Osteoblast (primary cell): ENCODE measurements at regions not wholly inside any gene's neighbourhood (a gene's known extent, or its start where the extent isn't known, plus 50 kb on each side); places are given as distances from the start of the nearest gene placed in this dataset.

ENCODE experiments used
- DNase-seq: peaks from one replicate; pipeline ENCODE4 v3.0.0; 2011; ENCODE audit warnings: low spot score, mixed read lengths; ENCODE audit not compliant: insufficient read length; ENCODE audit errors: missing footprints
- H2AFZ ChIP-seq: 2 replicates; pipeline ENCODE4 v1.6.0; 2011; ENCODE audit warnings: mild to moderate bottlenecking, low read length
- H3K27ac ChIP-seq: 2 replicates; pipeline ENCODE4 v1.5.1; 2011; ENCODE audit warnings: mild to moderate bottlenecking, low read depth, low read length, moderate library complexity
- H3K27me3 ChIP-seq: 2 replicates; pipeline ENCODE4 v1.6.0; 2012; ENCODE audit warnings: mild to moderate bottlenecking, control low read depth, inconsistent platforms, low read length, moderate library complexity; ENCODE audit not compliant: insufficient read depth
- H3K36me3 ChIP-seq: 2 replicates; pipeline ENCODE4 v1.5.1; 2011; ENCODE audit warnings: mild to moderate bottlenecking, low read length, control low read depth, moderate library complexity; ENCODE audit not compliant: insufficient read depth
- H3K4me1 ChIP-seq: 2 replicates; pipeline ENCODE4 v1.5.1; 2011; ENCODE audit warnings: mild to moderate bottlenecking, low read length, control low read depth, moderate library complexity; ENCODE audit not compliant: insufficient read depth
- H3K4me2 ChIP-seq: 2 replicates; pipeline ENCODE4 v1.6.0; 2011; ENCODE audit warnings: mild to moderate bottlenecking, low read length; ENCODE audit not compliant: insufficient read depth
- H3K4me3 ChIP-seq: fragments of 200-600 bp; sonication (generic); 3 replicates; pipeline ENCODE4 v1.5.1; 2012; ENCODE audit warnings: mild to moderate bottlenecking, low read length, inconsistent platforms; ENCODE audit not compliant: insufficient read depth
- H3K79me2 ChIP-seq: 2 replicates; pipeline ENCODE4 v1.6.0; 2012; ENCODE audit warnings: mild to moderate bottlenecking, low read length, control low read depth, inconsistent platforms; ENCODE audit not compliant: insufficient read depth
- H3K9me3 ChIP-seq: 2 replicates; pipeline ENCODE4 v1.5.1; 2011; ENCODE audit warnings: low read depth, low read length, control low read depth
- H4K20me1 ChIP-seq: 2 replicates; pipeline ENCODE4 v1.6.0; 2012; ENCODE audit warnings: mild to moderate bottlenecking, low read length, control low read depth; ENCODE audit not compliant: insufficient read depth
- CTCF ChIP-seq: IDR thresholded peaks from 2 replicates; pipeline ENCODE4 v1.5.1; 2011; ENCODE audit warnings: mild to moderate bottlenecking, low read depth, low read length, moderate library complexity; ENCODE audit errors: extremely low read depth

GRCh38 chr20:9963029-9963428 is 71.8 kb upstream of the ANKEF1 start:
- no peaks in the 10 kb centered on the region for H3K9me3 ChIP-seq
- no peak overlapping the region for H3K27ac ChIP-seq
- H2AFZ ChIP-seq: no peak overlapping the region
- no peaks in the 10 kb centered on the region for H3K4me1 ChIP-seq
- TF ChIP-seq CTCF: no peak
- H3K4me3 ChIP-seq: no peak overlapping the region
- DNase-seq: no peak
- no peaks in the 10 kb centered on the region for H3K36me3 ChIP-seq
- no peak overlapping the region for H3K4me2 ChIP-seq
- peaks cover 5% of the 10 kb centered on the region for H3K27me3 ChIP-seq
- H4K20me1 ChIP-seq: no peaks in the 10 kb centered on the region
- no peaks in the 10 kb centered on the region for H3K79me2 ChIP-seq

DNA sequence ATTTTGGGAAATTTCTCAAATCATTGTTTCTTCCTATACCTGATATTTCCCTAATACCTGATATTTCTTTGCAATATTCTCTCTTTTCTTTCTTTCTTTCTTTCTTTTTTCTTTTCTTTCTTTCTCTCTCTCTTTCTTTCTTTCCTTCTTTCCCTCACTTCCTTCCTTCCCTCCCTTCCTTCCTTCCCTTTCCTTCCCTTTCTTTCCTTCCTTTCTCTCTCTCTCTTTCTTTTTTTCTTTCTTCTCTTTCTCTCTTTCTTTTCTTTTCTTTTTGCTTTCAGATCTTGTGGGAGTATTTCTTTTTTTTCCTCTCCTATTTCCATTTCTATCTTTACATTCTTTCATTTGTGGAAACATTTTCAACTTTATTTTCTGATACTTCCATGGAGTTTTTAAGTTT is 76.1 kb upstream of the ANKEF1 start:
- Histone ChIP-seq H3K36me3 (no peaks in the 10 kb centered on the region), H3K9me3 (no peaks in the 10 kb centered on the region), H3K27me3 (peaks cover 8% of the 10 kb centered on the region), H3K4me2 (no peak overlapping the region), H3K4me1 (peaks cover 6% of the 10 kb centered on the region), H2AFZ (no peak overlapping the region), H3K4me3 (no peak overlapping the region), H3K79me2 (no peaks in the 10 kb centered on the region), H3K27ac (no peak overlapping the region), H4K20me1 (no peaks in the 10 kb centered on the region)
- no peak for DNase-seq
- no peak for TF ChIP-seq CTCF

DNA sequence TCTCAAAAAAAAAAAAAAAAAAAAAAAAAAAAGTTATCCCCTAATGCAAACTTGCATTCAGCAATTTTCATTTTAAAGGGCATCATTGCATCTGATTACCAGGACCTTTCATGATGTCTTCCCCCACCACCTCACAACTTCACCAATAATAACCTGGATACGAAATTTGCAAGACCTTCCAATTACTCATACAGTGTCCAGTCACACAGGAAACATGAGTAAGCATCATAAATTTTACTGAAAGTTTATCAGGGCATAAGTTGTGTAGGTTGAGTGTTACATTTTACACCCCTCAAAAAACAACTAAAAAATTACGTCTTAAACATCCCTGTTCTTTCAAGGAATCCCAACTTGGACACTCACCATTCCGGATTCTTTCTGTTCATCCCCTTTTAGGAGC is 79.1 kb upstream of the ANKEF1 start:
- Histone ChIP-seq H3K4me3 (no peak overlapping the region), H3K27ac (no peak overlapping the region), H3K36me3 (no peaks in the 10 kb centered on the region), H4K20me1 (no peaks in the 10 kb centered on the region), H3K4me1 (peaks cover 6% of the 10 kb centered on the region), H2AFZ (no peak overlapping the region), H3K27me3 (peaks cover 8% of the 10 kb centered on the region), H3K9me3 (no peaks in the 10 kb centered on the region), H3K4me2 (no peak overlapping the region), H3K79me2 (no peaks in the 10 kb centered on the region)
- no peak for TF ChIP-seq CTCF
- DNase-seq: peak; percentile 37

DNA sequence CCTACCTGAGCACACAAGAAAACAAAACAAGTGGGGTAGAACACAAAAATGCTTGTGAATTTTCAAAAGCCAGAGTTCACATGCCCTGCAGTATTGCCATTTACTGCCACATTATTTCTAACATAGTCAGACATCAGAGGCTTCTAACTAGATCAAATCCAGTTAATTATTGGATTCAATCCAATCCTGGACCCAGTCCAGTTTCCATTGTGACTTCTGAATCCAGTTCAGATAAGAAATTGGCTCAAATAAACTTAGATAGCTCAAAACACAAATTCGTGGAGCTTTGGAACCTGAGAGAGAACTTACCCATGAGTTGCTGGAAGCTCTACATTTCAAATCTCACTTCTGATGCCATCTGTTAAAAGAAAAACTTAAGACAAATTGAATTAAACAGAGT is 85.2 kb upstream of the ANKEF1 start:
- Histone ChIP-seq H3K4me3 (no peak overlapping the region), H3K4me1 (no peaks in the 10 kb centered on the region), H3K9me3 (no peaks in the 10 kb centered on the region), H2AFZ (no peak overlapping the region), H3K79me2 (no peaks in the 10 kb centered on the region), H3K27ac (no peak overlapping the region), H4K20me1 (no peaks in the 10 kb centered on the region), H3K4me2 (no peak overlapping the region), H3K27me3 (peaks cover 14% of the 10 kb centered on the region), H3K36me3 (no peaks in the 10 kb centered on the region)
- peak; percentile 10 for DNase-seq
- no peak for TF ChIP-seq CTCF
